ENCODE measurements at regions not wholly inside any gene's neighbourhood (a gene's known extent, or its start where the extent isn't known, plus 50 kb on each side); places are given as distances from the start of the nearest gene placed in this dataset.

- TF ChIP-seq CTCF (conservative IDR thresholded peaks at IDR 0.05; ENCODE audit: low read length), result no peak
- no peak for TF ChIP-seq EZH2phosphoT487 (IDR thresholded peaks at IDR 0.05; ENCODE audit: borderline replicate concordance, low read depth, low read length)
Observed at GRCh38 chr6:142683714-142684141, 261.2 kb downstream of the HIVEP2 start.
